ENCODE measurements at regions not wholly inside any gene's neighbourhood (a gene's known extent, or its start where the extent isn't known, plus 50 kb on each side); places are given as distances from the start of the nearest gene placed in this dataset.

- Histone ChIP-seq H3K4me3 (ENCODE audit: low read length) (no peak overlapping the region), H3K9me3 (ENCODE audit: low read depth, low read length) (no peaks in the 10 kb centered on the region), H3K27me3 (ENCODE audit: insufficient read depth, low read length) (no peaks in the 10 kb centered on the region), H3K4me1 (ENCODE audit: insufficient read depth, low read length) (peaks cover 50% of the 10 kb centered on the region)
Measured at GRCh38 chr10:92747066-92747465, 57.3 kb downstream of the HHEX start.

- H3K4me1 ChIP-seq (ENCODE audit: insufficient read depth, low read length) = peaks cover 45% of the 10 kb centered on the region
- no peak overlapping the region for H3K4me3 ChIP-seq (ENCODE audit: low read length)
- no peaks in the 10 kb centered on the region for H3K9me3 ChIP-seq (ENCODE audit: low read depth, low read length)
- no peaks in the 10 kb centered on the region for H3K27me3 ChIP-seq (ENCODE audit: insufficient read depth, low read length)
Measured at GRCh38 chr10:92747600-92747999, 57.8 kb downstream of the HHEX start.

DNA sequence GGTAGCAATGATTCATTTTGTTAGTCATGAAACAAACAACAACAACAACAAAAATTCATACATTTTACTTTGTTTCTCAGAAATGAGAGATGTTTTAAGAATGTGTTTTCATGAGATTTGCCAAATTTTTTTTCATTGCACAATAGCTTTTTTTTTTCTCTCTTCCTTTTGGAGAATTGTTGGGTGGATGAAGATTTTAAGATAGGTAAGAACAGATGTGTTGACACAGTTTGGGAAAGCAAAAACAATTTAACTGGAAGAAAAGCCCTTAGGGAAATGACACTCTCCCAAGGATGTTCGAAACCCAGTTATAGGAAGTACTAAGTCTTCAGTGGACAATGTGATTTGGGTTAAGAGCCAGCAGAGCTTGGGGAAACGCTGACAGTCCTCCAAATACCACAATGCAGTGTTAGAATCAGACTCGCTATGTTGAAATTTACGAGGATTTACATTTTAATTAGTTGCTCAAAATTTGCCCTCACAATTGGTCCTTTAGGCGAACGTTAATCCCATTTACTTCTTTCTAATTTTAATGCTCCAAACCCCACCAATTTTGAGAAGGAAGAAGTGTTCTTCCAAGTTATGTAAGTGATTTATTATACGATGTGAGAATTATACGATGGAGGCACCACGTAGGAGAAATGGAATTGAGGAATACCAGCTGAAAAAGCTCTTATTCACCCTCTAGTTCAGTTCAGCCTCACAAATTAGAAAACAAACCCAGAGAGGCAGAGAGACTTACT lies 61.2 kb downstream of the HHEX start:
- peaks cover 54% of the 10 kb centered on the region for H3K4me1 ChIP-seq (ENCODE audit: insufficient read depth, low read length)

GRCh38 chr10:92751534-92751811 lies 61.7 kb downstream of the HHEX start:
- H3K27me3 ChIP-seq (ENCODE audit: insufficient read depth, low read length) = no peaks in the 10 kb centered on the region
- H3K9me3 ChIP-seq (ENCODE audit: low read depth, low read length) = no peaks in the 10 kb centered on the region
- H3K4me3 ChIP-seq (ENCODE audit: low read length) = no peak overlapping the region
- peaks cover 59% of the 10 kb centered on the region for H3K4me1 ChIP-seq (ENCODE audit: insufficient read depth, low read length)

More for the DNA sequence above, 61.2 kb downstream of the HHEX start:
- H3K4me3 ChIP-seq (ENCODE audit: low read length) = no peak overlapping the region
- no peaks in the 10 kb centered on the region for H3K27me3 ChIP-seq (ENCODE audit: insufficient read depth, low read length)
- H3K9me3 ChIP-seq (ENCODE audit: low read depth, low read length) = no peaks in the 10 kb centered on the region

GRCh38 chr10:92751827-92752226 lies 62.1 kb downstream of the HHEX start:
- Histone ChIP-seq H3K4me3 (ENCODE audit: low read length) (no peak overlapping the region), H3K27me3 (ENCODE audit: insufficient read depth, low read length) (no peaks in the 10 kb centered on the region), H3K4me1 (ENCODE audit: insufficient read depth, low read length) (peaks cover 63% of the 10 kb centered on the region), H3K9me3 (ENCODE audit: low read depth, low read length) (no peaks in the 10 kb centered on the region)

GRCh38 chr10:92753865-92754264 lies 64.1 kb downstream of the HHEX start:
- no peak overlapping the region for H3K4me3 ChIP-seq (ENCODE audit: low read length)
- H3K27me3 ChIP-seq (ENCODE audit: insufficient read depth, low read length) = no peaks in the 10 kb centered on the region
- H3K9me3 ChIP-seq (ENCODE audit: low read depth, low read length) = no peaks in the 10 kb centered on the region
- H3K4me1 ChIP-seq (ENCODE audit: insufficient read depth, low read length) = peaks cover 62% of the 10 kb centered on the region

DNA sequence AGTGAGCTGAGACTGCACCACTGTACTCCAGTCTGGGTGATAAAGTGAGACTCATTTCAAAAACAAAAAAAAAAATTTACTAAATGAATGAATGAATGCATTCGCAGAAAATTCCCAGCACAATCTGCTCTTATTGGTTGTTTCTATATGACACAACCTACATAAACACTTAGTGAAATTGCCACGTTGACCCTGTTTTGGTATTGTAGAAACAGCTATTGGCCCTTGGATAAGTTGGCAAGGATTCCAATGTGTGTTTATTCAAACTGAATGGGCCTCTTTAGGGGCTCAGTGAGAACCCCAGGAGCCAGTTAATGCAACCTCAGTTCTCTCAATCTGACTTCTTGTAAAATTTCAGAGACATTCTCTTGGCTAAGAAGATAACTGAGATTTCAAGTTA lies 66.0 kb downstream of the HHEX start:
- Histone ChIP-seq H3K4me1 (ENCODE audit: insufficient read depth, low read length) (peaks cover 80% of the 10 kb centered on the region), H3K4me3 (ENCODE audit: low read length) (no peak overlapping the region), H3K9me3 (ENCODE audit: low read depth, low read length) (no peaks in the 10 kb centered on the region), H3K27me3 (ENCODE audit: insufficient read depth, low read length) (no peaks in the 10 kb centered on the region)

GRCh38 chr10:92756201-92757065 lies 66.7 kb downstream of the HHEX start:
- Histone ChIP-seq H3K27me3 (ENCODE audit: insufficient read depth, low read length) (no peaks in the 10 kb centered on the region), H3K4me3 (ENCODE audit: low read length) (no peak overlapping the region), H3K4me1 (ENCODE audit: insufficient read depth, low read length) (peaks cover 80% of the 10 kb centered on the region), H3K9me3 (ENCODE audit: low read depth, low read length) (no peaks in the 10 kb centered on the region)

DNA sequence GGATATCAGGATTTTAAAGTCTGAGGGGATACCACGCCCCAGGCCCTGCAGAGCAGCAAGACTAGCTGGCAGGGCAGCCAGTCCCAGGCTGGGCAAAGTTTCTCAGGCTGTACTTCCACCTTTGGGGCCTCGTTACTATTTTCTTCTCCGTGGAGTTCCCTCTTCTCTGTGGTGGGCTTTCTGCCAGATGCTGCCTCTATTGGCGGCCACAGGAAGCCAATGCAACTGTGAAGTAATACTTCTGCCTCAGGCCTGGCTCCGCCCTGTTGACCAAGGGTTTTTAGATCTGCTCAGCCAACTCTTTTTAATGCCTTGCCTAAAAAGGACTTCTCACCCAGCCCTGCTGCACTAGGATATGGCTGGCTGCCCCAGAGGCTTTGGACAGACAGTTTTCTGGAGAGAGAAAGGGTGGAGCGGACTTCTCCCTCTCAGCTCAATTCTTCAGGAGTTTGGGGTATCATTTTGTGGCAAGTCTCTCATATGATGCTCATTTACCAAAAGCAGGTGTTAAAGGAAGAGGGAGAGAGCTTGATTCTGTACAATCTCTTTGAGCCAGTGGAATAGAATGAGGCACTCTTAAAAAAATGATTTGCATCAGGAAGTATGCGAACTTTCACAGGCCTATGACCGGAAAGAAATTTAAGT lies 67.4 kb downstream of the HHEX start:
- H3K4me1 ChIP-seq (ENCODE audit: insufficient read depth, low read length) = peaks cover 85% of the 10 kb centered on the region
- peak overlapping the region; percentile 12 for H3K4me3 ChIP-seq (ENCODE audit: low read length)
- no peaks in the 10 kb centered on the region for H3K9me3 ChIP-seq (ENCODE audit: low read depth, low read length)
- no peaks in the 10 kb centered on the region for H3K27me3 ChIP-seq (ENCODE audit: insufficient read depth, low read length)

- Histone ChIP-seq H3K4me1 (ENCODE audit: insufficient read depth, low read length) (peaks cover 87% of the 10 kb centered on the region), H3K9me3 (ENCODE audit: low read depth, low read length) (no peaks in the 10 kb centered on the region), H3K27me3 (ENCODE audit: insufficient read depth, low read length) (no peaks in the 10 kb centered on the region), H3K4me3 (ENCODE audit: low read length) (peak overlapping the region; percentile 12)
Measured at GRCh38 chr10:92757711-92758104, 68.0 kb downstream of the HHEX start.

- H3K9me3 ChIP-seq (ENCODE audit: low read depth, low read length) = no peaks in the 10 kb centered on the region
- H3K4me1 ChIP-seq (ENCODE audit: insufficient read depth, low read length) = peaks cover 84% of the 10 kb centered on the region
- H3K4me3 ChIP-seq (ENCODE audit: low read length) = no peak overlapping the region
- no peaks in the 10 kb centered on the region for H3K27me3 ChIP-seq (ENCODE audit: insufficient read depth, low read length)
Measured at GRCh38 chr10:92758594-92758993, 68.8 kb downstream of the HHEX start.

DNA sequence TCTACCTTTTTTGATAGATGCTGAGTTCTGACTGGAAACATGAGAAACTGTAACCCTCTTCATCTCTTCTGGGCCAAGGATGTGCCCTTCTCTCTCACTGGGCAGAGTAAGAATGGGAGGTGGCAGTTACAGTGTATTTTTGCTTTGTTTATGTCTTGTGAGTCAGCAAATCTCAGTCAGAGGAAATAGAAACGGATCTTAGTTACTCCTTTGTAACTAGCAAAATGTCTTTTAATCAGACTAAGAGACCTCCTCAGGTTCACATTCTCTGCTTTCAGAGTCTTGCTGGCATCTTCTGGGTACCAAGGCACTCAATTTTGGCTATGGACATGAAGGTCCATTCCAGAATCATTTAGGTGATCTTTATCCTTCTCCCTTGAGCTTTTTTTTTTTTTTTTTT lies 70.9 kb downstream of the HHEX start:
- H3K4me1 ChIP-seq (ENCODE audit: insufficient read depth, low read length) = peaks cover 67% of the 10 kb centered on the region
- no peaks in the 10 kb centered on the region for H3K9me3 ChIP-seq (ENCODE audit: low read depth, low read length)
- no peak overlapping the region for H3K4me3 ChIP-seq (ENCODE audit: low read length)
- no peaks in the 10 kb centered on the region for H3K27me3 ChIP-seq (ENCODE audit: insufficient read depth, low read length)

GRCh38 chr10:92761571-92761970 lies 71.8 kb downstream of the HHEX start:
- no peaks in the 10 kb centered on the region for H3K27me3 ChIP-seq (ENCODE audit: insufficient read depth, low read length)
- no peak overlapping the region for H3K4me3 ChIP-seq (ENCODE audit: low read length)
- peaks cover 58% of the 10 kb centered on the region for H3K4me1 ChIP-seq (ENCODE audit: insufficient read depth, low read length)
- no peaks in the 10 kb centered on the region for H3K9me3 ChIP-seq (ENCODE audit: low read depth, low read length)

- Histone ChIP-seq H3K27me3 (ENCODE audit: insufficient read depth, low read length) (no peaks in the 10 kb centered on the region), H3K4me1 (ENCODE audit: insufficient read depth, low read length) (peaks cover 39% of the 10 kb centered on the region), H3K9me3 (ENCODE audit: low read depth, low read length) (peaks cover 11% of the 10 kb centered on the region), H3K4me3 (ENCODE audit: low read length) (no peak overlapping the region)
Measured at GRCh38 chr10:92763634-92764155, 73.9 kb downstream of the HHEX start.

- H3K9me3 ChIP-seq (ENCODE audit: low read depth, low read length) = peaks cover 11% of the 10 kb centered on the region
- H3K4me3 ChIP-seq (ENCODE audit: low read length) = no peak overlapping the region
- peaks cover 12% of the 10 kb centered on the region for H3K4me1 ChIP-seq (ENCODE audit: insufficient read depth, low read length)
- H3K27me3 ChIP-seq (ENCODE audit: insufficient read depth, low read length) = no peaks in the 10 kb centered on the region
Measured at GRCh38 chr10:92766451-92766850, 76.7 kb downstream of the HHEX start.
